HL-60 (cell line): ENCODE measurements at regions not wholly inside any gene's neighbourhood (a gene's known extent, or its start where the extent isn't known, plus 50 kb on each side); places are given as distances from the start of the nearest gene placed in this dataset.

Source experiments
- GABPA ChIP-seq: IDR thresholded peaks from 2 replicates; pipeline ENCODE4 v1.6.1; 2012; ENCODE audit warnings: low read depth
- POLR2AphosphoS5 ChIP-seq: IDR thresholded peaks from 2 replicates; pipeline ENCODE4 v1.6.1; 2012; ENCODE audit warnings: low read depth
- SPI1 ChIP-seq: IDR thresholded peaks from 2 replicates; pipeline ENCODE4 v1.6.1; 2012; ENCODE audit warnings: low read depth, mild to moderate bottlenecking, borderline replicate concordance
- TF ChIP-seq, protein P1 (sequence below): IDR thresholded peaks from one replicate; pipeline ENCODE4 v1.5.1; 2011; ENCODE audit warnings: low read length, control low read depth, inconsistent platforms; ENCODE audit not compliant: insufficient read depth
- TF ChIP-seq, protein P2 (sequence below): IDR thresholded peaks from 2 replicates; pipeline ENCODE4 v1.6.1; 2012; ENCODE audit warnings: low read depth; ENCODE audit not compliant: insufficient replicate concordance

- TF ChIP-seq, protein P1, sequence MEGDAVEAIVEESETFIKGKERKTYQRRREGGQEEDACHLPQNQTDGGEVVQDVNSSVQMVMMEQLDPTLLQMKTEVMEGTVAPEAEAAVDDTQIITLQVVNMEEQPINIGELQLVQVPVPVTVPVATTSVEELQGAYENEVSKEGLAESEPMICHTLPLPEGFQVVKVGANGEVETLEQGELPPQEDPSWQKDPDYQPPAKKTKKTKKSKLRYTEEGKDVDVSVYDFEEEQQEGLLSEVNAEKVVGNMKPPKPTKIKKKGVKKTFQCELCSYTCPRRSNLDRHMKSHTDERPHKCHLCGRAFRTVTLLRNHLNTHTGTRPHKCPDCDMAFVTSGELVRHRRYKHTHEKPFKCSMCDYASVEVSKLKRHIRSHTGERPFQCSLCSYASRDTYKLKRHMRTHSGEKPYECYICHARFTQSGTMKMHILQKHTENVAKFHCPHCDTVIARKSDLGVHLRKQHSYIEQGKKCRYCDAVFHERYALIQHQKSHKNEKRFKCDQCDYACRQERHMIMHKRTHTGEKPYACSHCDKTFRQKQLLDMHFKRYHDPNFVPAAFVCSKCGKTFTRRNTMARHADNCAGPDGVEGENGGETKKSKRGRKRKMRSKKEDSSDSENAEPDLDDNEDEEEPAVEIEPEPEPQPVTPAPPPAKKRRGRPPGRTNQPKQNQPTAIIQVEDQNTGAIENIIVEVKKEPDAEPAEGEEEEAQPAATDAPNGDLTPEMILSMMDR, result no peak
- TF ChIP-seq, protein P2, sequence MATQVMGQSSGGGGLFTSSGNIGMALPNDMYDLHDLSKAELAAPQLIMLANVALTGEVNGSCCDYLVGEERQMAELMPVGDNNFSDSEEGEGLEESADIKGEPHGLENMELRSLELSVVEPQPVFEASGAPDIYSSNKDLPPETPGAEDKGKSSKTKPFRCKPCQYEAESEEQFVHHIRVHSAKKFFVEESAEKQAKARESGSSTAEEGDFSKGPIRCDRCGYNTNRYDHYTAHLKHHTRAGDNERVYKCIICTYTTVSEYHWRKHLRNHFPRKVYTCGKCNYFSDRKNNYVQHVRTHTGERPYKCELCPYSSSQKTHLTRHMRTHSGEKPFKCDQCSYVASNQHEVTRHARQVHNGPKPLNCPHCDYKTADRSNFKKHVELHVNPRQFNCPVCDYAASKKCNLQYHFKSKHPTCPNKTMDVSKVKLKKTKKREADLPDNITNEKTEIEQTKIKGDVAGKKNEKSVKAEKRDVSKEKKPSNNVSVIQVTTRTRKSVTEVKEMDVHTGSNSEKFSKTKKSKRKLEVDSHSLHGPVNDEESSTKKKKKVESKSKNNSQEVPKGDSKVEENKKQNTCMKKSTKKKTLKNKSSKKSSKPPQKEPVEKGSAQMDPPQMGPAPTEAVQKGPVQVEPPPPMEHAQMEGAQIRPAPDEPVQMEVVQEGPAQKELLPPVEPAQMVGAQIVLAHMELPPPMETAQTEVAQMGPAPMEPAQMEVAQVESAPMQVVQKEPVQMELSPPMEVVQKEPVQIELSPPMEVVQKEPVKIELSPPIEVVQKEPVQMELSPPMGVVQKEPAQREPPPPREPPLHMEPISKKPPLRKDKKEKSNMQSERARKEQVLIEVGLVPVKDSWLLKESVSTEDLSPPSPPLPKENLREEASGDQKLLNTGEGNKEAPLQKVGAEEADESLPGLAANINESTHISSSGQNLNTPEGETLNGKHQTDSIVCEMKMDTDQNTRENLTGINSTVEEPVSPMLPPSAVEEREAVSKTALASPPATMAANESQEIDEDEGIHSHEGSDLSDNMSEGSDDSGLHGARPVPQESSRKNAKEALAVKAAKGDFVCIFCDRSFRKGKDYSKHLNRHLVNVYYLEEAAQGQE, result no peak
- no peak for TF ChIP-seq POLR2AphosphoS5
- TF ChIP-seq GABPA, result no peak
- TF ChIP-seq SPI1, result no peak
These were observed 310.2 kb downstream of the LRRC3B start for GRCh38 chr3:26932752-26933151.
